NCI-H226 (cell line): ENCODE measurements at regions not wholly inside any gene's neighbourhood (a gene's known extent, or its start where the extent isn't known, plus 50 kb on each side); places are given as distances from the start of the nearest gene placed in this dataset.
A peak's percentile ranks its signal among the peaks of the same experiment; 100 is the strongest.

Source experiments
- DNase-seq: peaks from one replicate; pipeline ENCODE4 v3.0.0-alpha.2; 2015

DNA sequence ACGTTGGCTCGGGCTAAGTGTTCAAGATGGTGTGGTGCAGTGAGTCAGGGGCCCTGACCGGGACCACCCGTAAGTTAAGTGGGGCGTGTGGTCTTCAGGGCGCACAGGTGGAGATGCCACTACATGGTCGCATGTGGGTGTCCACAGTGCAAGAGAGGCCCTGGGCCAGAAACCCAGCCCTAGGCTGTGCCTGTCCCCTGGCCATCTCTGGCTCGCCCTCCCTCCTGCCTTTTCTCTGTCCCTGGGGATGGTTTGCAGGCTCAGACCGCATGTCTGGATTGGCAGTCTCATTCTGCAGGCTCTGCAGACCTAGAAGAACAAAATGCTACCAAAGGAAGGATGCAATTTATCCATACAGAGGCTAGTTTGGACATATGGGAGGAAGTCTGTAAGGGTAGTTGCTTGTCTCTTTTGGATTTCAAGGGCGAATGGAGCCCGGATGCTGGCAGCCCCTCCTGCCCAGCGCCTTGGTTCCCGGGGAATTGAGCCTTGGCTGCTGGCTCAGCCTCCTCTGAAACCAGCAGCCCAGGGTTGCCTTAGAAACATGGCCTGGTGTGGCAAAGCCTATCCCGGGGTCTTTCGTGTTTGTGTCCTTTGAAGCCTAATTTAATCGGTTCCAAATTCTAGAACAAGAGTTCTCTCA is 417.5 kb upstream of the HS6ST1 start:
- no peak for DNase-seq

DNA sequence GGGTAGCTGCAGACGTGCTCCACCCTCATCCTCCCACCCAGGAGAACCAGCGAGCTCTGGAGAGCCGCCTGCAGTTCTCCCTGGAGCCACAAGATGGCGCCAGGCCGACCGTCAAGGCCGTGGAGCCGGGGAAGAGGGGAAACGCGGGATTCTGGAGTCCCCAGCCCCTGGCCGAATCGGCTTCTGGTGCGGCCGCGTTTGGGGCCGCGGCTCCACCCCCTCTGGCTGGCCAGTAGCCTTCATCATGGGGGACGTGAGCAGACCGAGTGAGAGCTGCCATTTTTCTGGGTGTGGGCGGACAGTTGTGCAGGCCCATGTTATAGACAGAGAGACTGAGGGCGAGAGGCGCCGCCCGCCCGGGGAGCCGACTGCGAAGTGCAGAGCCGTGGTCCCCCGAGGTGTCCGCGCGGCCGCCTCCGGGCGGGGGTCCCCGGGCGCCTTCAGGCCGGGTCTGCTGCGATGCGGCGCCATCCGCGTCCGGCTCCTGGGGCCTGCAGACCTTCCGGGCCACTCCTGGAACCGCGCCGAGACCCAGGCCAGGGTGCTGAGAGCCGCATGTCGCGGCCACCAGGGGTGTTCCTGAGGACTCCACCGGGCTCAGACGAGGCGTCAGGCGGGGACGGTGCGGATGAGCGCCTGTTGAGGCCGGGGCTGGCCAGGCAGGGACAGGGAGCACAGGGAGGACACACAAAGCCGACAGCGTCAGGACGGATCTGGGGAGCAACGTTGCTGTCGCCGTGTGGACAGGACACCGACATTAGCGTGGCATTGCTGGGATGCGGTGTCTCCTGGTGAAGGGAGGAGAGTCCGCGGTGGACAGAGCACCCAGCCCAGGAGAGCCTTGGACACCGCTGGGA is 418.2 kb upstream of the HS6ST1 start:
- DNase-seq, result peak; percentile 22

DNA sequence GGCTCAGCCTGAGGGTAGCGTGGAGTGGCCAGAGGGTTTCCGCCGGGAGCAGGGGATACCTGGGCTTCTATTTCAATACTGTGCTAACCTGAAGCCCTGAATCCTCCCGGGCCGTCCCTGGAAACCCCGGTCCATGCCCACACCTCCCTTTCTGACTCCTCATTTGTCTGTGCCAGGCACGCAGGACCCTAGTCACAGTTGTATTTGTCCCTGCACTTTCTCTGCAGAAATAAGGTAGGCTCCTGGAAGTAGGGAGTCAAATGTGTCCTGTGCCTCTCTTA is 418.8 kb upstream of the HS6ST1 start:
- DNase-seq, result no peak

DNA sequence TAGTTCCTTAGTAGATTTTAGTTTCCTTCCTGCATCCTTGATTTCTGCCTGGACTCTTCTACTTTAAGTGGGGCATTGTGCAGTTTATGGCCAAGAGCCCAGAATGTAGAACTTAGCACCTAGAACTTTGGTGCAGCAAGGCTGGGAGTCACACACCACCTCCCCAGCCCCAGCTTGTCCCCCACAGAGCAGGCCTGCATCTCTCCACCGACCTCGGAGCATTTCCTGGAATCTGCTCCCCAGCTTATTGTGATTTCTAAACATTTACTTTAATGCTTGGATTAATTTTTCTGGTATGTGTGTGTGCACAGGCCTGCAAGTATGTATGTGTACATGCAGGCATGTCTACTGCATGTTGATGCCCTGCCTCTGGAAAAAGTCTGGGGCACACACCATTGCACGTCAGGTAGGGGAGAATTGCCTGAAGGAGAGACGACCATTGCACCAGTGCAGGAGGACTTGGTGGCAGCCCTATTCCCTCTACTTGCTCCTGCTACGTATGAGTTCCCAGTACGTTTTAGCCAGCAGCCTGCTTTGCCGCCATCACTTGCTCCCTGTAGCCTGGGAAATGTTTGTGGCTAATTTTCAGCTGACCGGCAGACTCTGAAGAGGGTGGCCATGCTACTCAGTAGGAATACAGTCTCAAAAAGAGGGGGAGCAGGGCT is 419.9 kb upstream of the HS6ST1 start:
- DNase-seq, result no peak

DNA sequence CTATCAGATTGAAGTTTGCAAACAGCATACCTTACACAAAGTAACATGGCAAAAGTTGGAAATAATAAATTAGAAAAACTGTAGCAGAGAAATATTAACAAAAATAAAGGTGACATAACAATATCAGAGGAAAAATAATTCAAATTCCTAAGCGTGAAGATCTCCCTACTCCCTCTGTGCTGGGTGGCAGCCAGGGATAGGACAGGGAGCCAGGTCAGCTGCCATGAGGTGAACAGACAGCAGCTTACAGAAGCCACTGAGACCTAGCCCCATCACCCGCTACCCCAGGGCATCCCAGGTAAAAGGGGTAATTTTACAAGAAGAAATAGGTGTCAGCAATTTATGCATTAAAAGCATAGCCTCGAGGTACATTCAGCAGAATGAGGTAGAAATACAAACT is 423.8 kb upstream of the HS6ST1 start:
- peak; percentile 41 for DNase-seq

DNA sequence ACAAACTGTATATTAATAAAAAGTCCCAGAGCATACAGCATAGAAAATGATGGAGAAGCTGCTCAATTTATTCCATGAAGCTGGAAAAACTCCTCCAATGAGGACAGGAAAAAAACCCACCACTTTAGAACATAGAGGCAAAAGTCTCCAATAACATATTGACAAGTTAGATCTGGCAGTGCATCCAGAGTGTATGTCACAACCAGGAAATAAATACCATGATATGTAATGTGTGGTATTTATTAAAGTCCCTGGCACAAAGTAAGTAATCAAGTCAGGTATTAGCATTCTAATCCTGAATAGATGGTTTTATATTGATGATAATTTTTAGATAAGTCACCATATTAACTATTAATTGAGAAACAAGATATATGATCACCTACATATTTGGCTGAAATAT is 427.3 kb upstream of the HS6ST1 start:
- DNase-seq, result no peak

- peak; percentile 81 for DNase-seq
Measured at GRCh38 chr2:128746356-128746755, 427.7 kb upstream of the HS6ST1 start.

- DNase-seq, result no peak
Measured at GRCh38 chr2:128748336-128748735, 429.7 kb upstream of the HS6ST1 start.

- DNase-seq, result no peak
Measured at GRCh38 chr2:128748835-128749605, 430.4 kb upstream of the HS6ST1 start.

DNA sequence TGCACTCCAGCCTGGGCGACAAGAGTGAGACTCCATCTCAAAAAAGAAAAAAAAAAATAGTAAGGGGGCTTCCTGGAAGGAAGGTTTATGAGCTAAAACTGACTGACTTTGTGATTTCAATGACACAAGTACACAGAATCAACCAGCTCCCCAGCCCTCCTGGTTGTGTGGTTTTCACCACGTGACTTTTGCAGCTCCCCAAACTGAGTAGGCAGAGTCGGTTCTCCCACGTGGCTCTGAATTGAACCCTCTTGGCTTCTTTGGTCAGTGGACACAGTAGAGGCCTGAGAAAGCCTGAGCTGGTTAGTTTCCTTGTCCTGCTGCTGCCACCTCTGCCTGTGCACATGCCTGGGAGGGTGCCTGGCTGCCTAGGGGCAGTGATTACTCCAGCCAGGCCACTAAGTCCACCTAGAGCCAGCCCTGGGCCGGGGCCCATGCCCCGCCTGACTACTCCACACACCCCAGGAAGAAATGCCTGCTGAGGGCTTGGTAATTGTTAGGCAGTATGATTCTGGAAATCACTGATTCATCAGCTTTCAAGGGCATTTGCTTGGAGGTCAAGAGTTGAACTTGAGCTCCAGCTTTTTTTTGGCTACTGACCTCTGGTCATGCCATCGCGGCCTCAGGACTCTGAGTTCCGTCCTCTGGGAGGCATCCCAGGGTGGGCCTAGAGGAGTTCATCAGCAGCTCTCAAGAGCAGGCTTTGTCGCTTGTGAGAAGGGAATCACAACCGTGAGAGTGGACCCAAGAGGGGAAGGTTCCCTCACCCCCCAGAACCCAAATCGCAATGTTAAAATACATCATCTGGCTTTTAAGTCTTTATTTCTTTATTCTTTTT is 431.9 kb upstream of the HS6ST1 start:
- DNase-seq, result no peak

DNA sequence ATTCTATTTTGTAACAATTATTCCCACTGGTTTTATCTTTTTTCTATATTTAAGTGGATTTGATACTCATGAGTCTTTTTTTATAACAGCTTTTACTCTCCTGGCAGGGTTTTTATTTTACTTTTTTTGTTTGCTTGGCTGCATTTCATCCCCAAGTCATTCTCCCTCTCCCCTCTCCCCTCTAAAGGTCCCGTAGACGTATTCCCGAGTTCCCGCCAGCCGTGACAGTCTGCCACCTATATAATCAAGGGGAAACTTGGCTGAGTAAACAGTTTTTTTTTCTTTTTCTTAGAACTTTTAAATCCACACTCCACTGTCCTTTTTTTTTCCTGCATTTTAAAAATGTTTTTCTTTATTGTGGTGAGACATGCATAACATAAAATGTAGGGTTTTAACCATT is 433.1 kb upstream of the HS6ST1 start:
- no peak for DNase-seq

DNA sequence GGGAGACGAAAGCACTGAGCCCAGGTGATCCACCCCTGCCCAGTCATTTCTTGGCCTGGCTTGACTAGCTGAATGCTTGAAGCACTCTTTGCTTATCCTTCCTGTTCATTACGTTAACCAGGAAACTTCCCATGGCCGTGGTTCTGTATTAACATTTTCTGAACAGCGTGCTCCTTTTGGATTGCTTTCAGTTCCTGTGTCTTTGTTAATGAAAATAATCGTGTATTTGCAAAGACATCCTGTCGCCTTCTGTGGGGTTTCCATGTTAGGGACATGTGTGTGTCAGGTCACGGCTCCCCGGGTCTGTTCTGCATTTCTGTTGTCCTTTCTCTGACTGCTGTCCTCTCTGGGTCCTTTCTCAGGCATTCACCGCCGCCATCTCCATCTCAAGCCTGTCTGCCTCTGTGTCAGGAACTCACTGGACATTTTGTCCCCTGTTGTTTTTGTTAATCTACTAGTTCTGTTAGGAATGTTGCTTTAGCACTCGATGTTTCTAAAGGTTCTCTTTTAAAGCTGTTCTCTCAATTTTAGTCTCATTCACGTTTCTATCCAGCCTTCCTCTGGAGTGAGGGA is 434.1 kb upstream of the HS6ST1 start:
- DNase-seq, result no peak

DNA sequence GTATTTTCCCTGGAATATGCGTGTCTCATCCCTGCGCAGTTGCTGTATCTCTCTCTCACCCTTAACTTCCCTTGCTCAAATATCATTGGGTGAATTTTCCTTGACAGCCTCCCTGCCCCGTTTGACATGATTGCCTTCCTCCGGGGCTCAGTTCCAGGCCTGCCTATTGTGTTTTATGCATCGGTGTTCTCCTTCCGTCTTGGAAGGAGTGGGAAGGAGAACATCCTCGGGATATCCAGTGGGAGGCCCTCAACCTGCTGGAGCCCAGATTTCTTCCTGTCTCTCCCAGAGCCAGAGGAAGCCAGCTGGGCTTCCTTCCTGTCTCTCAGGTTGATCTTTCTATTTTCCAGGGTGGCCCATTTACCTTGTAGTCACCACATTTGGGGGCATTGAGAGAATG is 434.7 kb upstream of the HS6ST1 start:
- DNase-seq, result no peak

DNA sequence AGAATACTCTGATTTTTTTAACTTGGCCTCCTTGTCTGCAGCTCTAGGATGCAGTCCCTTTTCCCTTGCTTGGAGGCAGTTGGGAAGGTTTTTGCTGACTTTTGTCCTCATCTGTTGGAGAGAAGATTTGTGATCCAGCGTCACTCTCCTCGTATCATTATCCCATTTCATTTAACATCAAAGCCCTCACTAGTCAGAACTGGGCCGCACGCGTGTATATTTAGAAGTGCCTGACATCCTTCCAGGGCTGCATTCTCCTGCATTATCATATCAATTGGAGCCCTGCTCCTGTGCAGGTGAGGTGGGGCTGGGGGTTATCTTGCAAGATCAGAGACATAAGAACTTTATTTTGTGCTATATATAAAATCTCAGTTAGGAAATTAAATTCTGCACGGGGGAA is 435.1 kb upstream of the HS6ST1 start:
- DNase-seq, result no peak

GRCh38 chr2:128754246-128754724 is 435.6 kb upstream of the HS6ST1 start:
- no peak for DNase-seq

GRCh38 chr2:128755695-128756364 is 437.2 kb upstream of the HS6ST1 start:
- DNase-seq, result no peak

DNA sequence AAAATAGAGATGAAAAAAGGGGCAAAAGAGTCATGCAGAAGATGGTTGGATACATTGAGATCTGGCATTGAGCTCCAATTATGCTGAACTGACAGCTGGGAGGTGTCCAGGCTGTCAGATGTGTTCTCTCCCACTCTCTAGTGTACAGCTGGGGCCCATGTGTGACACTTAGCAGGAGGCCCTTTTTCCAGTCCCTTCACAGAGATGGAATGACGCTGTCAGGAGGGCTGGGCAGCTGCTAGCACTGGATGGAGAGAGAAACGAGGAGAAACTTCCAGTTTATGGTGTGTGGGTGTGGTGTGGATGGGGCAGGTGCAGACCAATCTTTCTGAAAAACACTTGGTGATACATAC is 437.7 kb upstream of the HS6ST1 start:
- no peak for DNase-seq

- no peak for DNase-seq
Measured at GRCh38 chr2:128765811-128766210, 447.1 kb upstream of the HS6ST1 start.

DNA sequence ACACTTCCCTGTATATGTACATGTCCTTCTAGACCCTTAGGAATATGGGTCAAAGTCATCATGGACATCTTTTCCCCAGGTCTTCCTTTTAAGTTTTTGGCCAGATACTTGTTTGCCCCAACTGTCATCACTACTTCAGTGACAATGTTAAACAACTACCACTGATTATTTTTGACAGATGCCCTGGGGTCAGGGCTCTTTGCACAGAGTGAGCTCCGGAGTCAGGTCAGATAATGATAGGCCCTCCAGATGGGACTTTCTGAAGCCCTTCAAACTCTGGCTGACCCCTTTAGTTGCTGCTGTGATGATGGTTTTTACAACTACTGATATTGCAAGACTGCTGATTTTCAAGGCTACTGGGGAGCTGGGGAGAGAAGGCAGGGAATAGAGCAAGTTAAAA is 449.4 kb upstream of the HS6ST1 start:
- DNase-seq, result no peak

- DNase-seq, result no peak
Measured at GRCh38 chr2:128769457-128770142, 450.9 kb upstream of the HS6ST1 start.
